ENCODE measurements at regions not wholly inside any gene's neighbourhood (a gene's known extent, or its start where the extent isn't known, plus 50 kb on each side); places are given as distances from the start of the nearest gene placed in this dataset.

DNA sequence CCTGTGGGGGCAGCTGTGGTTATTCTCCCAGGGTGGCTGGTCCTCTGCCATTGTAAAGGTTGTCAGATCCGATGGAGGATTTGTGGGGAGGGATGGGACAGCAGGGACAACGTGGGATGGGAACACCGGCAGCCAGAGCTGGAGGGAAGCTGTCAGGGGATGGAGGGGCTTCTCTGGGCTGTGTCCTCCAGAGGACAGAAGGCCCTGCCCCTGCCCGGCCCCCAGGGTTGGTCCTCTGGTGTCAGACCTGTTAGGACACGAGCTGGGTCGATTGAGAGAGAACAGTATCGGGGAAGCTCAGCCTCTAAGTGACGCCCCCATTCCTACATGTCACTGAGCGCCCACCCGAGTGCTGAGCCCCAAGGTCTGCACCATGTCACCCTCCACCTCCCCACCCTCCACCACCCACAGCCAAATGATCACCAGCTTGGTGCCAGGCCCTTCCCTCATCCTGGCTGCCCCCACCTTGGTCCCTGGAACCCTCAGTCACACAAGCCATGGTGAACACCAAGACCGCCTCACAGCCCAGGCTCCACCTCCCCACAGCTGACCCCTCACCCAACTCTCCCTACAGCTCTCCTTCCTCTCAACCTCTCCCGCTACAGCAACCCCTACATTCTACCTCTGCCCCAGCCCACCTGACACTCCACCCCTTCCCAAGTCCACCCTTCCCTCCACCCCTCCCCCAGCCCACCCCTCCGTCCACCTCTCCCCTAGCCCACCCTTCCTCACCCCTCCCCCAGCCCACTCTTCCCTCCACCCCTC is 244.4 kb downstream of the MATN1 start (continued):
- TF ChIP-seq CBX5 (IDR thresholded peaks at IDR 0.05; ENCODE audit: low read depth) (no peak), RB1 (IDR thresholded peaks at IDR 0.05; ENCODE audit: borderline replicate concordance) (no peak), JUND (IDR thresholded peaks at IDR 0.05; ENCODE audit: low read depth, low read length) (no peak), FOXM1 (IDR thresholded peaks at IDR 0.05; ENCODE audit: low read depth, low read length) (no peak), BMI1 (IDR thresholded peaks at IDR 0.05; ENCODE audit: borderline replicate concordance) (no peak), SIN3A (IDR thresholded peaks at IDR 0.05; ENCODE audit: low read depth, low read length) (no peak), DPF2 (IDR thresholded peaks at IDR 0.05) (no peak)

- BruUV-seq (replicated peaks): no TSS peak
- Histone ChIP-seq H4K20me1 (ENCODE audit: control insufficient read depth, insufficient read depth) (no peaks in the 10 kb centered on the region), H3K79me2 (ENCODE audit: control insufficient read depth, insufficient read depth, low read length) (no peaks in the 10 kb centered on the region), H3K27me3 (replicated peaks in 1 of 2; ENCODE audit: control insufficient read depth in 2 of 2, insufficient read depth in 2 of 2, low read length in 1 of 2) (no peaks in the 10 kb centered on the region), H3K4me1 (ENCODE audit: control insufficient read depth, insufficient read depth, low read length) (no peaks in the 10 kb centered on the region), H3K9me3 (replicated peaks; ENCODE audit: control insufficient read depth, insufficient read depth, low read length) (no peaks in the 10 kb centered on the region; the same call in 2 of the 3 replicates), H3K4me3 (no peak overlapping the region), H3K36me3 (ENCODE audit: control insufficient read depth in 2 of 2, insufficient read depth in 2 of 2, low read length in 1 of 2) (no peaks in the 10 kb centered on the region), H3K27ac (ENCODE audit: control insufficient read depth, insufficient read depth) (no peak overlapping the region), H3K4me2 (ENCODE audit: control insufficient read depth, insufficient read depth) (no peak overlapping the region), H3K9ac (ENCODE audit: control insufficient read depth, insufficient read depth, low read length) (no peak overlapping the region), H2AFZ (ENCODE audit: control insufficient read depth, low read depth, low read length) (no peak overlapping the region)
- intact Hi-C loops (cut with micrococcal nuclease; ENCODE audit: unreplicated experiment): no loop called here
- POLR2A ChIA-PET: no interaction called here
- in situ Hi-C loops (cut with MboI): no loop called here
- CTCF ChIA-PET: no interaction called here
- DNase-seq (ENCODE audit: low read depth, low spot score) (no peak), FAIRE-seq (no peak), ATAC-seq (no peak)
- SMC1A ChIA-PET (ENCODE audit: uncharacterized antibody, unreplicated experiment): no interaction called here
- WGBS (ENCODE audit: insufficient coverage, insufficient replicate concordance, low lambda C conversion rate, missing lambda C conversion rate): 32% methylated on average over 6 of the region's 6 CpGs
- RAD21 ChIA-PET (ENCODE audit: unreplicated experiment): no interaction called here
- TF ChIP-seq MAX (IDR thresholded peaks at IDR 0.05; ENCODE audit: low read depth, low read length): no peak
- no peak for TF ChIP-seq TCF7 (IDR thresholded peaks at IDR 0.05; ENCODE audit: borderline replicate concordance)
- no peak for TF ChIP-seq E4F1 (IDR thresholded peaks at IDR 0.05; ENCODE audit: borderline replicate concordance, partially characterized antibody)
- TF ChIP-seq DPF2 (IDR thresholded peaks at IDR 0.05): no peak
- no peak for TF ChIP-seq BCL11A (IDR thresholded peaks at IDR 0.05; ENCODE audit: low read depth, low read length)
- no peak for TF ChIP-seq FOXM1 (IDR thresholded peaks at IDR 0.05; ENCODE audit: low read depth, low read length)
- no peak for TF ChIP-seq CBX3 (IDR thresholded peaks at IDR 0.05; ENCODE audit: borderline replicate concordance, low read depth)
- TF ChIP-seq SREBF1 (IDR thresholded peaks at IDR 0.05; ENCODE audit: low read length): no peak
- TF ChIP-seq CEBPZ (IDR thresholded peaks at IDR 0.05; ENCODE audit: low read depth, low read length): no peak
- no peak for TF ChIP-seq ESRRA (IDR thresholded peaks at IDR 0.05; ENCODE audit: low read length)
- TF ChIP-seq, protein P1, sequence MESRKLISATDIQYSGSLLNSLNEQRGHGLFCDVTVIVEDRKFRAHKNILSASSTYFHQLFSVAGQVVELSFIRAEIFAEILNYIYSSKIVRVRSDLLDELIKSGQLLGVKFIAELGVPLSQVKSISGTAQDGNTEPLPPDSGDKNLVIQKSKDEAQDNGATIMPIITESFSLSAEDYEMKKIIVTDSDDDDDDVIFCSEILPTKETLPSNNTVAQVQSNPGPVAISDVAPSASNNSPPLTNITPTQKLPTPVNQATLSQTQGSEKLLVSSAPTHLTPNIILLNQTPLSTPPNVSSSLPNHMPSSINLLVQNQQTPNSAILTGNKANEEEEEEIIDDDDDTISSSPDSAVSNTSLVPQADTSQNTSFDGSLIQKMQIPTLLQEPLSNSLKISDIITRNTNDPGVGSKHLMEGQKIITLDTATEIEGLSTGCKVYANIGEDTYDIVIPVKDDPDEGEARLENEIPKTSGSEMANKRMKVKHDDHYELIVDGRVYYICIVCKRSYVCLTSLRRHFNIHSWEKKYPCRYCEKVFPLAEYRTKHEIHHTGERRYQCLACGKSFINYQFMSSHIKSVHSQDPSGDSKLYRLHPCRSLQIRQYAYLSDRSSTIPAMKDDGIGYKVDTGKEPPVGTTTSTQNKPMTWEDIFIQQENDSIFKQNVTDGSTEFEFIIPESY (IDR thresholded peaks at IDR 0.05): no peak
Observed at GRCh38 chr1:30478283-30478682, 245.1 kb downstream of the MATN1 start.
